ENCODE measurements at regions not wholly inside any gene's neighbourhood (a gene's known extent, or its start where the extent isn't known, plus 50 kb on each side); places are given as distances from the start of the nearest gene placed in this dataset.

- TF ChIP-seq, protein P1, sequence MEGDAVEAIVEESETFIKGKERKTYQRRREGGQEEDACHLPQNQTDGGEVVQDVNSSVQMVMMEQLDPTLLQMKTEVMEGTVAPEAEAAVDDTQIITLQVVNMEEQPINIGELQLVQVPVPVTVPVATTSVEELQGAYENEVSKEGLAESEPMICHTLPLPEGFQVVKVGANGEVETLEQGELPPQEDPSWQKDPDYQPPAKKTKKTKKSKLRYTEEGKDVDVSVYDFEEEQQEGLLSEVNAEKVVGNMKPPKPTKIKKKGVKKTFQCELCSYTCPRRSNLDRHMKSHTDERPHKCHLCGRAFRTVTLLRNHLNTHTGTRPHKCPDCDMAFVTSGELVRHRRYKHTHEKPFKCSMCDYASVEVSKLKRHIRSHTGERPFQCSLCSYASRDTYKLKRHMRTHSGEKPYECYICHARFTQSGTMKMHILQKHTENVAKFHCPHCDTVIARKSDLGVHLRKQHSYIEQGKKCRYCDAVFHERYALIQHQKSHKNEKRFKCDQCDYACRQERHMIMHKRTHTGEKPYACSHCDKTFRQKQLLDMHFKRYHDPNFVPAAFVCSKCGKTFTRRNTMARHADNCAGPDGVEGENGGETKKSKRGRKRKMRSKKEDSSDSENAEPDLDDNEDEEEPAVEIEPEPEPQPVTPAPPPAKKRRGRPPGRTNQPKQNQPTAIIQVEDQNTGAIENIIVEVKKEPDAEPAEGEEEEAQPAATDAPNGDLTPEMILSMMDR (IDR thresholded peaks at IDR 0.05), result no peak
- no peak for TF ChIP-seq POLR2AphosphoS5 (IDR thresholded peaks at IDR 0.05)
- no peak for TF ChIP-seq POLR2A (IDR thresholded peaks at IDR 0.05)
These were observed 432.4 kb downstream of the BMP2 start for GRCh38 chr20:7199861-7200260.
